ENCODE measurements at regions not wholly inside any gene's neighbourhood (a gene's known extent, or its start where the extent isn't known, plus 50 kb on each side); places are given as distances from the start of the nearest gene placed in this dataset.

DNA sequence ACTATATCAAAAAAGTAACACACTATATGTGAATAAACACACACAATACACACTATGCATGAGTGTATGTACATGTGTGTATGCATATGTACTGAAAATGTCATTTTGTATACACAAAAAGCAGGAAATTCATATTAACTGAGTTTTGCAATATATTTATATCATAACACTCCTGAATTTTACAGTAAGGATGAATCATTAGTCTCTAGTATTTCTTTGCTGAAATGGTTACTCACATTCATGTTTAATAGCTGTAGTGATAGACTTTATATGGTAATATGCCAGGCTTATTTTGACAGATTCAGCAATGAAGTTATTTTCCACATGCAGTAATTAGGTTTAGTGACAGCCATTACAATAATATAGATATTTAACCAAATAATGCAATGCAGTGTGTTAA is 1216.2 kb upstream of the CITED2 start:
- no peak overlapping the region for H3K4me3 ChIP-seq
- no peaks in the 10 kb centered on the region for H3K9me3 ChIP-seq
- no peak overlapping the region for H3K27ac ChIP-seq
- TF ChIP-seq, protein P1, sequence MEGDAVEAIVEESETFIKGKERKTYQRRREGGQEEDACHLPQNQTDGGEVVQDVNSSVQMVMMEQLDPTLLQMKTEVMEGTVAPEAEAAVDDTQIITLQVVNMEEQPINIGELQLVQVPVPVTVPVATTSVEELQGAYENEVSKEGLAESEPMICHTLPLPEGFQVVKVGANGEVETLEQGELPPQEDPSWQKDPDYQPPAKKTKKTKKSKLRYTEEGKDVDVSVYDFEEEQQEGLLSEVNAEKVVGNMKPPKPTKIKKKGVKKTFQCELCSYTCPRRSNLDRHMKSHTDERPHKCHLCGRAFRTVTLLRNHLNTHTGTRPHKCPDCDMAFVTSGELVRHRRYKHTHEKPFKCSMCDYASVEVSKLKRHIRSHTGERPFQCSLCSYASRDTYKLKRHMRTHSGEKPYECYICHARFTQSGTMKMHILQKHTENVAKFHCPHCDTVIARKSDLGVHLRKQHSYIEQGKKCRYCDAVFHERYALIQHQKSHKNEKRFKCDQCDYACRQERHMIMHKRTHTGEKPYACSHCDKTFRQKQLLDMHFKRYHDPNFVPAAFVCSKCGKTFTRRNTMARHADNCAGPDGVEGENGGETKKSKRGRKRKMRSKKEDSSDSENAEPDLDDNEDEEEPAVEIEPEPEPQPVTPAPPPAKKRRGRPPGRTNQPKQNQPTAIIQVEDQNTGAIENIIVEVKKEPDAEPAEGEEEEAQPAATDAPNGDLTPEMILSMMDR (IDR thresholded peaks at IDR 0.05): no peak
- no peak for TF ChIP-seq POLR2AphosphoS5 (IDR thresholded peaks at IDR 0.05)
- TF ChIP-seq POLR2A (IDR thresholded peaks at IDR 0.05): no peak
- TF ChIP-seq EP300 (IDR thresholded peaks at IDR 0.05): no peak
- H3K36me3 ChIP-seq: no peaks in the 10 kb centered on the region
- H3K27me3 ChIP-seq: no peaks in the 10 kb centered on the region
- no peaks in the 10 kb centered on the region for H3K4me1 ChIP-seq
- no peak for ATAC-seq

DNA sequence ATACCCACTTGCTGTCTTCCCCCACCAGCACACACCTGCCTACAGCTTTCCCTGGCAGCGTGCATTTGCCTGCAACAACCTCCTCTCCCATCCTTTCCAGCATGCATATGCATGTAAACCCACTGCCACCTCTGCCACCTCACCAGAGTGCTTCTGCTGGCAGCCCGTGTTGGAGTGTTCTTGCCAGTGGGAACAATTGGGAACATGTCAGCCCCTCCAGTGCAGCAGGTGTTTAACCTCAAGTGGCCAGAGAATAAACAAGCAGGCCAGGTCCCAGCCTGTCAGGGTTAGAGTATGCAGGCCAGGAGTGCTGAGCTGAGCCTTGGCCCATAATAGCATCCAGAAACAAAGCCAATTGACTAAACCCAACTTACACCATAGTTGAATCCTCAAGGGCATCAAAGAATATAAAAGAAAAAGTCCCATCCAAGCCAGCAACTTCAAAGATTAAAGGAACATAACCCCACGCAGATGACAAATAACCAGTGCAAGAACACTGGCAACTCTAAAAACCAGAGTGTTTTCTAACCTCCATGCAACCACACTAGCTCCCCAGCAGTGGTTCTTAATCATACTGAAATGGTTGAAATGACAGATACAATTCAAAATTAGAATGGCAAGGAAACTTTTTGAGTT is 1212.1 kb upstream of the CITED2 start:
- TF ChIP-seq POLR2A (IDR thresholded peaks at IDR 0.05) (no peak), EP300 (IDR thresholded peaks at IDR 0.05) (no peak), POLR2AphosphoS5 (IDR thresholded peaks at IDR 0.05) (no peak)
- TF ChIP-seq, protein P1 (IDR thresholded peaks at IDR 0.05): no peak
- Histone ChIP-seq H3K4me3 (no peak overlapping the region), H3K27ac (no peak overlapping the region), H3K9me3 (no peaks in the 10 kb centered on the region), H3K36me3 (no peaks in the 10 kb centered on the region), H3K27me3 (no peaks in the 10 kb centered on the region), H3K4me1 (no peaks in the 10 kb centered on the region)
- peak; percentile 36 for ATAC-seq
- WGBS, 2 donors (ENCODE audit: low coverage in 1 of 2): 100% methylated on average over 1 to 2 of the region's 3 CpGs

DNA sequence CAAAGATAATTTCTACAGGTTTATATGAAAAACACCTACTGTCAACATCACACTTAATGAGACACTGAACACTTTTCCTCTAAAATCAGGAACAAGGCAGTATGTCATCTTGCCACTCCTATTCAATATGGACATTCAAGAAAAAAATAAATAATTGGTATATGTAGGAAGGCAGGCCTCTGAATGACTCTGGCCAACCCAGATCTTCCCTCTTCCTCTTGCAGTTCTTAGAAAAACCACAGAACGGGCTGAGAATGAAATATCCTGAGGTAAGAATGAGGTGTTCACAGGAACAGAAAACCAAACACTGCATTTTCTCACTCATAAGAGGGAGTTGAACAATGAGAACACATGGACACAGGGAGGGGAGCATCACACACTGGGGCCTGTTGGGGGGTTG is 1207.2 kb upstream of the CITED2 start:
- Histone ChIP-seq H3K36me3 (no peaks in the 10 kb centered on the region), H3K9me3 (no peaks in the 10 kb centered on the region), H3K27ac (no peak overlapping the region), H3K4me3 (no peak overlapping the region), H3K4me1 (no peaks in the 10 kb centered on the region), H3K27me3 (no peaks in the 10 kb centered on the region)
- ATAC-seq: no peak
- TF ChIP-seq POLR2AphosphoS5 (IDR thresholded peaks at IDR 0.05) (no peak), POLR2A (IDR thresholded peaks at IDR 0.05) (no peak), EP300 (IDR thresholded peaks at IDR 0.05) (no peak)
- TF ChIP-seq, protein P1 (IDR thresholded peaks at IDR 0.05): no peak
- WGBS, 2 donors (ENCODE audit: low coverage in 1 of 2): 100% methylated on average over 1 of the region's 1 CpG; no CpG with 5 or more reads in 1 of the 2 donors

DNA sequence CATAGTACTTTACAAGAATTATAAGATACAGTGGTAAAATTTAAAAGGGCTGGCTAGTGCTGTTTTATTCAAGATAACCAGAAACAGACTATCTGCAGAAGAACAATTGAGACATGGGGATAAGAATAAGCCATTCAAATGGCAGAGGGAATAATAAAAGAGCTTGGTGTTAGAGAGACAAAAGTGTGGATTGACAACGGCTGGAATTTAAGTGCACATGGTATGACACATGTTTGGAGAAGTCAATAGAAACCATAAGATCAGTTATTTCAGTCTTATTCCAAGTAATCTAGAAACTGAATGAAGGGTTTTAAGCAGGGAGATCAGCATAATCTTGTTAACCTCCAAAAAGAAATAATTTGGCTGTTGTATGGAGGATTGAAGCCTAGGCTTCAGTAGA is 1205.5 kb upstream of the CITED2 start:
- no peak for ATAC-seq
- H3K36me3 ChIP-seq: no peaks in the 10 kb centered on the region
- WGBS, 2 donors (ENCODE audit: low coverage in 1 of 2): 56 to 90% methylated on average over 1 of the region's 1 CpG
- no peak overlapping the region for H3K27ac ChIP-seq
- H3K9me3 ChIP-seq: no peaks in the 10 kb centered on the region
- no peak overlapping the region for H3K4me3 ChIP-seq
- no peaks in the 10 kb centered on the region for H3K27me3 ChIP-seq
- TF ChIP-seq POLR2AphosphoS5 (IDR thresholded peaks at IDR 0.05): no peak
- TF ChIP-seq, protein P1 (IDR thresholded peaks at IDR 0.05): no peak
- TF ChIP-seq POLR2A (IDR thresholded peaks at IDR 0.05): no peak
- no peak for TF ChIP-seq EP300 (IDR thresholded peaks at IDR 0.05)
- H3K4me1 ChIP-seq: no peaks in the 10 kb centered on the region

DNA sequence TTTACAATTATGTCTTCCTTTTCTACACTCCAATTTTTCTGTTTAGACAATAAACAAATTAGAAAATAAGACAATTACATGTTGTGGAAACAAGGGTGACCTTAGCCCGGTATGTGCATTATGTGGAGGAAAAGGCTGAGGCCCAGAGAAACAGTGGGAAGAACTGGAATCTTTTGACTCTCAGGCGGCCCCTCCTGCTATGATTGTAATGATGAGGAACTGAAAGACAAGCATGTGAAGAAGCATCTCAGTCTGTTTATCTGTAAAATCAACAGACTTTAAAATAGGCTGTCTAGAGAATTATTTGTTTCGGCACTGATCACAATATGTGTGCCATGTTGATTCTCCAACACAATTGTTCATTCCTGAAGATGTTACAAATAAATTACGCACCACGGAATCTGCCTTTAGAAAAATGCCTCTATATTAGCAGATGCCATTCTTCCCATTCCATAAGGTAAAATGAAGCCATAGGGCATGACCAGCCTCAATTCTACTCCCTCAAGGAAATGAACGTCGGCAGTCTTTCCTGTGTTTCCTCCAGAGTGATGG is 1201.6 kb upstream of the CITED2 start:
- ATAC-seq: no peak
- Histone ChIP-seq H3K27me3 (no peaks in the 10 kb centered on the region), H3K27ac (no peak overlapping the region), H3K4me1 (peaks cover 0 to 18% (median 0%) of the 10 kb centered on the region in 3 donors), H3K9me3 (no peaks in the 10 kb centered on the region), H3K36me3 (no peaks in the 10 kb centered on the region), H3K4me3 (no peak overlapping the region)
- TF ChIP-seq POLR2A (IDR thresholded peaks at IDR 0.05): no peak
- TF ChIP-seq EP300 (IDR thresholded peaks at IDR 0.05): no peak
- no peak for TF ChIP-seq POLR2AphosphoS5 (IDR thresholded peaks at IDR 0.05)
- TF ChIP-seq, protein P1 (IDR thresholded peaks at IDR 0.05): no peak
- WGBS, 2 donors (ENCODE audit: low coverage in 1 of 2): 87 to 93% methylated on average over 7 of the region's 7 CpGs
